HEK293 (cell line): ENCODE measurements at regions not wholly inside any gene's neighbourhood (a gene's known extent, or its start where the extent isn't known, plus 50 kb on each side); places are given as distances from the start of the nearest gene placed in this dataset.
"Not testable (repeated sequence)": the region's sequence is repeated elsewhere in the genome, so short reads cannot be mapped to it uniquely, and the experiment has no call there.

Experiments used
- CTCF ChIA-PET: fragments of 350-600 bp; formaldehyde crosslinking; extraction: SDS; loops from one replicate; lab custom pipeline; 2021; ENCODE audit warnings: antibody characterized with exemption; lab: Yijun Ruan, JAX
- POLR2A ChIA-PET: fragments of 300-600 bp; formaldehyde crosslinking; extraction: SDS; loops from one replicate; lab custom pipeline; 2020; ENCODE audit warnings: antibody characterized with exemption, inconsistent platforms; lab: Yijun Ruan, JAX
- H3K27ac ChIP-seq: fragments of 200-500 bp; sonication (Bioruptor generic); 2 replicates; pipeline ENCODE4 v1.5.1; 2014; ENCODE audit warnings: low read depth, low read length, control low read depth, inconsistent platforms; ENCODE audit errors: extremely low read depth
- H3K36me3 ChIP-seq, 2 experiments: fragments of 200-500 bp in 1 of 2; sonication (Bioruptor generic) in 1 of 2; 1 replicate in 1 of 2; 2 replicates in 1 of 2; pipeline ENCODE4 v1.5.1; 2014 to 2017; ENCODE audit warnings: inconsistent platforms in 2 of 2, low read length in 2 of 2; ENCODE audit not compliant: control insufficient read depth in 2 of 2, insufficient read depth in 1 of 2
- H3K4me1 ChIP-seq: fragments of 200-500 bp; sonication (Bioruptor generic); 2 replicates; pipeline ENCODE4 v1.5.1; 2014; ENCODE audit warnings: mild to moderate bottlenecking, low read length, inconsistent platforms; ENCODE audit not compliant: control insufficient read depth, insufficient read depth
- H3K4me3 ChIP-seq: 2 replicates; pipeline ENCODE4 v1.5.1; 2011; ENCODE audit warnings: low read depth, mild to moderate bottlenecking, control low read depth, low read length, moderate library complexity
- H3K9me3 ChIP-seq: fragments of 200-500 bp; sonication (Bioruptor generic); 2 replicates; pipeline ENCODE4 v1.5.1; 2014; ENCODE audit warnings: low read depth, low read length, inconsistent platforms; ENCODE audit not compliant: control insufficient read depth, insufficient read depth
- GLIS1 ChIP-seq: fragments of 450-650 bp; formaldehyde crosslinking; IDR thresholded peaks from 2 replicates; pipeline ENCODE4 v1.5.1; 2016; ENCODE audit warnings: missing biosample characterization, missing genetic modification characterization
- REPIN1 ChIP-seq: fragments of 450-650 bp; formaldehyde crosslinking; IDR thresholded peaks from 2 replicates; pipeline ENCODE4 v1.5.1; 2017; ENCODE audit warnings: missing biosample characterization, missing genetic modification characterization, low read depth
- SALL2 ChIP-seq: fragments of 450-650 bp; formaldehyde crosslinking; IDR thresholded peaks from 2 replicates; pipeline ENCODE4 v1.5.0; 2017; ENCODE audit warnings: missing biosample characterization, mild to moderate bottlenecking, missing genetic modification characterization, borderline replicate concordance
- SETDB1 ChIP-seq: IDR thresholded peaks from one replicate; pipeline ENCODE4 v1.6.1; 2017; ENCODE audit warnings: mild to moderate bottlenecking, low read length, moderate library complexity, mixed read lengths; ENCODE audit not compliant: insufficient read length
- ZBTB21 ChIP-seq: fragments of 450-650 bp; formaldehyde crosslinking; IDR thresholded peaks from 2 replicates; pipeline ENCODE4 v1.5.1; 2017; ENCODE audit warnings: missing biosample characterization, missing genetic modification characterization
- ZEB2 ChIP-seq: fragments of 450-650 bp; formaldehyde crosslinking; IDR thresholded peaks from 2 replicates; pipeline ENCODE4 v1.5.1; 2016; ENCODE audit warnings: missing biosample characterization, missing genetic modification characterization
- ZNF354C ChIP-seq: fragments of 450-650 bp; formaldehyde crosslinking; IDR thresholded peaks from 2 replicates; pipeline ENCODE4 v1.5.1; 2016; ENCODE audit warnings: missing biosample characterization, missing genetic modification characterization, low read depth, borderline replicate concordance
- ZNF366 ChIP-seq: fragments of 450-650 bp; formaldehyde crosslinking; conservative IDR thresholded peaks from 2 replicates; pipeline ENCODE4 v1.5.1; 2016; ENCODE audit warnings: missing biosample characterization, missing genetic modification characterization
- ZNF416 ChIP-seq: fragments of 450-650 bp; formaldehyde crosslinking; IDR thresholded peaks from 2 replicates; pipeline ENCODE4 v1.5.1; 2016; ENCODE audit warnings: missing biosample characterization, missing genetic modification characterization
- ZNF544 ChIP-seq: fragments of 450-650 bp; formaldehyde crosslinking; IDR thresholded peaks from 2 replicates; pipeline ENCODE4 v1.5.0; 2017; ENCODE audit warnings: missing biosample characterization, missing genetic modification characterization
- ZNF548 ChIP-seq: fragments of 450-650 bp; formaldehyde crosslinking; IDR thresholded peaks from 2 replicates; pipeline ENCODE4 v1.5.1; 2016; ENCODE audit warnings: missing biosample characterization, missing genetic modification characterization
- ZNF561 ChIP-seq: fragments of 450-650 bp; IDR thresholded peaks from 2 replicates; pipeline ENCODE4 v1.5.1; 2018; ENCODE audit warnings: missing biosample characterization, missing genetic modification characterization, borderline replicate concordance
- ZNF585B ChIP-seq: fragments of 450-650 bp; formaldehyde crosslinking; IDR thresholded peaks from 2 replicates; pipeline ENCODE4 v1.5.1; 2016; ENCODE audit warnings: missing biosample characterization, missing genetic modification characterization
- ZNF596 ChIP-seq: fragments of 450-650 bp; IDR thresholded peaks from 2 replicates; pipeline ENCODE4 v1.5.0; 2018; ENCODE audit warnings: missing biosample characterization, mild to moderate bottlenecking, missing genetic modification characterization, moderate library complexity
- ZNF626 ChIP-seq: fragments of 450-650 bp; sonication (Bioruptor Pico); formaldehyde crosslinking; IDR thresholded peaks from 2 replicates; pipeline ENCODE4 v1.5.1; 2018; ENCODE audit warnings: missing biosample characterization, missing genetic modification characterization, inconsistent platforms
- ZNF837 ChIP-seq: fragments of 450-650 bp; formaldehyde crosslinking; IDR thresholded peaks from 2 replicates; pipeline ENCODE4 v1.5.1; 2016; ENCODE audit warnings: missing biosample characterization, missing genetic modification characterization
- ZSCAN30 ChIP-seq: fragments of 450-650 bp; IDR thresholded peaks from 2 replicates; pipeline ENCODE4 v1.5.1; 2018; ENCODE audit warnings: missing biosample characterization, mild to moderate bottlenecking, missing genetic modification characterization, moderate library complexity
- TF ChIP-seq, protein P1 (sequence below): fragments of 450-650 bp; formaldehyde crosslinking; IDR thresholded peaks from 2 replicates; pipeline ENCODE4 v1.5.1; 2016; ENCODE audit warnings: missing biosample characterization, missing genetic modification characterization, borderline replicate concordance
- TF ChIP-seq, protein P2 (sequence below): fragments of 450-650 bp; formaldehyde crosslinking; IDR thresholded peaks from 2 replicates; pipeline ENCODE4 v1.5.1; 2017; ENCODE audit warnings: missing biosample characterization, missing genetic modification characterization

DNA sequence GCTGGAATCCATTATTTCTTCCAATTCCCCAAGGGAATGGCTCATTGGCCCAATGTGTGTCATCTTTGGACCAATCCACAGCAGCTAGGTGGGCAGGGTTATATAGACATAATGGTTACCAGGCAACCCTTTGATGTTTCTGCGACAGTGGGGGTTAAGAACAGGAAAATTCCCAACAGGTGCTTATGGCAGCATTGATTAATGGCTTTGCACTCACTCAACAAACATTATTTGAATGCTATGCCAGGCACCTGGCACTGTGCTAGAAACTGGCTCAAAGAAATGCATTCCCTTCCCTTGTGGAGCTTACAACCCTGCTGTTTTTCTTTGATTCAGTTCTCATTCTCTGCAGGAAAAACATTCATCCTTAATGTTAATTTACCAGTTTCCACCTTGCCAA is 1221.0 kb downstream of the AACS start (continued):
- no peak for TF ChIP-seq ZNF416 (tag by site-specific recombination)
- no peak for TF ChIP-seq ZNF561 (tag by site-specific recombination)
- TF ChIP-seq ZSCAN30 (tag by site-specific recombination): no peak
- TF ChIP-seq ZNF354C (tag by site-specific recombination): no peak
- TF ChIP-seq ZBTB21 (tag by site-specific recombination): no peak
- TF ChIP-seq GLIS1 (tag by site-specific recombination): no peak
- TF ChIP-seq, all 188 proteins: peak for 0

DNA sequence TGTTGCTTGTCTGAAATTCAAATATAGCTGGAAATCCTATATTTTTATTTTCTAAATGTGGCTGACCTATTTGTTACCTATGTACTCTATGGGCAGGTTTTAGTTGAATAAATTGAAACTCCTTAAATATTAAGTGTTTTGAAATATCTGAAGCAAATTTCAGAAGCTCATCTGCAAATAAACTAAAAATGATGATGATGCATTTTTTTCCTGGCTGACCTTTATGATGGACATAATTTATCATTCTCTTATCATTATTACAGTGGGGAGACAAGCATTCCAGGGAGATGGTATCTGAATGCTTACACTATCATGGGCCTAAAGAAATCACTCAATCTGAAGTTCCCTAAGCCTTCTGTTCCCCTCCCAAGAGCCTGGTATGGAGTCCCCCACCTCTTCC is 1225.2 kb downstream of the AACS start:
- Histone ChIP-seq H3K4me3 (no peak overlapping the region), H3K4me1 (no peaks in the 10 kb centered on the region)
- TF ChIP-seq SETDB1 (no peak), ZNF626 (tag by site-specific recombination) (no peak), ZNF548 (tag by site-specific recombination) (no peak), ZNF596 (no peak), SALL2 (tag by site-specific recombination) (no peak), ZNF837 (tag by site-specific recombination) (no peak), ZEB2 (tag by site-specific recombination) (no peak), ZNF544 (tag by site-specific recombination) (no peak)
- TF ChIP-seq, all 188 proteins: peak for 0
- ChIA-PET POLR2A (no interaction called here), CTCF (no interaction called here)
- no peaks in the 10 kb centered on the region for H3K36me3 ChIP-seq
- H3K27ac ChIP-seq: no peak overlapping the region
- H3K9me3 ChIP-seq: no peaks in the 10 kb centered on the region

DNA sequence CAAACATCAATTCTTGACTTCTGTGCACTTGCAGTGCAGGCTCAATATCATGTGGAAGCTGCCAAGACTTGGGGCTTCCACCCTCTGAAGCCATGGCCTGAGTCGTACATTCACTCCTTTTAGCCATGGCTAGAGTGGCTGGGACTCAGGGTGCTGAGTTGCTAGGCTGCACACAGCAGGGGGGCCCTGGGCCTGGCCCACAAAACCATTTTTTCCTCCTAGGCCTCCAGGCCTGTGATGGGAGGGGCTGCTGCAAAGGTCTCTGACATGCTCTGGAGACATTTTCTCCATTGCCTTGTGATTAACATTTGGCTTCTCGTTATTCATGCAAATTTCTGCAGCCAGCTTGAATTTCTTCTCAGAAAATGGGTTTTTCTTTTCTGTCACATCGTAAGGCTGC is 1226.8 kb downstream of the AACS start:
- peak; percentile 88 for TF ChIP-seq ZNF585B
- CTCF ChIA-PET, H3K4me1 ChIP-seq, H3K9me3 ChIP-seq, H3K27ac ChIP-seq, H3K36me3 ChIP-seq, POLR2A ChIA-PET, H3K4me3 ChIP-seq: not testable (repeated sequence)

DNA sequence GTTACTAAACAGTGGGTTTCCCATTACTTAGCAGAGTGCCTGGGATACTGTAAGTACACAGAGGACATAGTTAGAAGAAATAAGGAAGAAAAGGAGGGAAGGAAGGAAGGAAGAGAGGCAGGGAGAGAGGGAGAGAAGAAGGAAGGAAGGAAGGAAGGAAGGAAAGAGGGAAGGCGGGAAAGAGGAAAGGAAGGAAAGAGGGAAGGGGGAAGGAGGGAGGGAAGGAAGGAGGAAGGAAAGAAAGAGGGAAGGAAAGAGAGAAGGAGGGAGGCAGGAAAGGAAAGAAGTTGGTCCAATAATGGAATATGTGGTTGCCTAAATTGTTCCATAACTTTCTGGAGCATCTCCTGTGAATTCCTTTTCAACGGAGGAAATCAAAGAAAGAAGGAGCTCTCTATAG is 1230.4 kb downstream of the AACS start:
- no peaks in the 10 kb centered on the region for H3K9me3 ChIP-seq
- H3K36me3 ChIP-seq: no peaks in the 10 kb centered on the region
- TF ChIP-seq ZNF366 (tag by site-specific recombination) (peak; percentile 69), ZNF416 (tag by site-specific recombination) (no peak)
- TF ChIP-seq, all 188 proteins: peak for 1
- no peak overlapping the region for H3K27ac ChIP-seq
- POLR2A ChIA-PET: no interaction called here
- CTCF ChIA-PET: interaction anchor here (0.6 kb wide), 1 partner anchor 118 kb away, joined by 5 read pairs; no protein-coding TSS in a partner anchor
- H3K4me1 ChIP-seq: no peaks in the 10 kb centered on the region
- no peak overlapping the region for H3K4me3 ChIP-seq

DNA sequence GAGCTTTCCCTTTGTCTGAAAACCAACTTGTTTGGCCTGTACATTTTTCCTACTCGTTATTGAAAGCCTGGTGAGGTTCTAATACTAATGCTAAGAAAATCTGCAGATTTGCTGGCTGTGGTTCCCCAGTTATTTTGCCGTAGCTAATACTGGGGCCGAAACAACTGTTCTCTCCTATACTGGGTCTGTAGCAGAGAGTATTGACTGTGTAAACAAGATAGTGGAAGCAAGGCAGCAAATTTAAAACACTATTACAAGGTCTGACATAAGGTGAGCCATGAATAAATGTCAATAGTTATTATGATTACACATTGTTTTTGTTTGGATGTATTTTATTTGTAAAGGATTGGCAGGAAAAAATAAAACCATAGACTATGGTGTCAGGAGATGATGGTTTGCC is 1244.0 kb downstream of the AACS start:
- H3K4me3 ChIP-seq: no peak overlapping the region
- no peaks in the 10 kb centered on the region for H3K4me1 ChIP-seq
- no peak overlapping the region for H3K27ac ChIP-seq
- no peaks in the 10 kb centered on the region for H3K9me3 ChIP-seq
- H3K36me3 ChIP-seq: no peaks in the 10 kb centered on the region
- CTCF ChIA-PET: no interaction called here
- POLR2A ChIA-PET: no interaction called here
- TF ChIP-seq, protein P1, sequence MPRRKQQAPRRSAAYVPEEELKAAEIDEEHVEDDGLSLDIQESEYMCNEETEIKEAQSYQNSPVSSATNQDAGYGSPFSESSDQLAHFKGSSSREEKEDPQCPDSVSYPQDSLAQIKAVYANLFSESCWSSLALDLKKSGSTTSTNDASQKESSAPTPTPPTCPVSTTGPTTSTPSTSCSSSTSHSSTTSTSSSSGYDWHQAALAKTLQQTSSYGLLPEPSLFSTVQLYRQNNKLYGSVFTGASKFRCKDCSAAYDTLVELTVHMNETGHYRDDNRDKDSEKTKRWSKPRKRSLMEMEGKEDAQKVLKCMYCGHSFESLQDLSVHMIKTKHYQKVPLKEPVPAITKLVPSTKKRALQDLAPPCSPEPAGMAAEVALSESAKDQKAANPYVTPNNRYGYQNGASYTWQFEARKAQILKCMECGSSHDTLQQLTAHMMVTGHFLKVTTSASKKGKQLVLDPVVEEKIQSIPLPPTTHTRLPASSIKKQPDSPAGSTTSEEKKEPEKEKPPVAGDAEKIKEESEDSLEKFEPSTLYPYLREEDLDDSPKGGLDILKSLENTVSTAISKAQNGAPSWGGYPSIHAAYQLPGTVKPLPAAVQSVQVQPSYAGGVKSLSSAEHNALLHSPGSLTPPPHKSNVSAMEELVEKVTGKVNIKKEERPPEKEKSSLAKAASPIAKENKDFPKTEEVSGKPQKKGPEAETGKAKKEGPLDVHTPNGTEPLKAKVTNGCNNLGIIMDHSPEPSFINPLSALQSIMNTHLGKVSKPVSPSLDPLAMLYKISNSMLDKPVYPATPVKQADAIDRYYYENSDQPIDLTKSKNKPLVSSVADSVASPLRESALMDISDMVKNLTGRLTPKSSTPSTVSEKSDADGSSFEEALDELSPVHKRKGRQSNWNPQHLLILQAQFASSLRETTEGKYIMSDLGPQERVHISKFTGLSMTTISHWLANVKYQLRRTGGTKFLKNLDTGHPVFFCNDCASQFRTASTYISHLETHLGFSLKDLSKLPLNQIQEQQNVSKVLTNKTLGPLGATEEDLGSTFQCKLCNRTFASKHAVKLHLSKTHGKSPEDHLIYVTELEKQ: no peak
- no peak for TF ChIP-seq REPIN1
- TF ChIP-seq, protein P2, sequence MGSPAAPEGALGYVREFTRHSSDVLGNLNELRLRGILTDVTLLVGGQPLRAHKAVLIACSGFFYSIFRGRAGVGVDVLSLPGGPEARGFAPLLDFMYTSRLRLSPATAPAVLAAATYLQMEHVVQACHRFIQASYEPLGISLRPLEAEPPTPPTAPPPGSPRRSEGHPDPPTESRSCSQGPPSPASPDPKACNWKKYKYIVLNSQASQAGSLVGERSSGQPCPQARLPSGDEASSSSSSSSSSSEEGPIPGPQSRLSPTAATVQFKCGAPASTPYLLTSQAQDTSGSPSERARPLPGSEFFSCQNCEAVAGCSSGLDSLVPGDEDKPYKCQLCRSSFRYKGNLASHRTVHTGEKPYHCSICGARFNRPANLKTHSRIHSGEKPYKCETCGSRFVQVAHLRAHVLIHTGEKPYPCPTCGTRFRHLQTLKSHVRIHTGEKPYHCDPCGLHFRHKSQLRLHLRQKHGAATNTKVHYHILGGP (tag by site-specific recombination): no peak
